ENCODE measurements at regions not wholly inside any gene's neighbourhood (a gene's known extent, or its start where the extent isn't known, plus 50 kb on each side); places are given as distances from the start of the nearest gene placed in this dataset.

GRCh38 chr1:79594121-79594698, 587.7 kb upstream of the ADGRL4 start:
- no peak for TF ChIP-seq CTCF (IDR thresholded peaks at IDR 0.05 in 4 of 5, conservative IDR thresholded peaks at IDR 0.05 in 1 of 5)
- no peak for TF ChIP-seq POLR2A (IDR thresholded peaks at IDR 0.05)
- ATAC-seq (no peak), DNase-seq (no peak)
- H3K9me3 ChIP-seq = no peaks in the 10 kb centered on the region
- in situ Hi-C loops (cut with MboI; ENCODE audit: low sequenced_read_pairs in 4 of 4) (no loop called here), intact Hi-C loops (cut with DNase I; ENCODE audit: low total_unique reads) (no loop called here)
- no peaks in the 10 kb centered on the region for H3K4me1 ChIP-seq
- H3K27ac ChIP-seq = no peak overlapping the region
- H3K36me3 ChIP-seq = no peaks in the 10 kb centered on the region
- no peak overlapping the region for H3K4me3 ChIP-seq
- H3K27me3 ChIP-seq = no peaks in the 10 kb centered on the region

- intact Hi-C loops (cut with DNase I; ENCODE audit: low total_unique reads) (no loop called here), in situ Hi-C loops (cut with MboI; ENCODE audit: low sequenced_read_pairs in 4 of 4) (no loop called here)
- no peaks in the 10 kb centered on the region for H3K27me3 ChIP-seq
- no peaks in the 10 kb centered on the region for H3K4me1 ChIP-seq
- ATAC-seq (no peak), DNase-seq (no peak)
- H3K27ac ChIP-seq = no peak overlapping the region
- no peaks in the 10 kb centered on the region for H3K36me3 ChIP-seq
- TF ChIP-seq CTCF (IDR thresholded peaks at IDR 0.05 in 4 of 5, conservative IDR thresholded peaks at IDR 0.05 in 1 of 5) (no peak), POLR2A (IDR thresholded peaks at IDR 0.05) (no peak)
- no peak overlapping the region for H3K4me3 ChIP-seq
- H3K9me3 ChIP-seq = no peaks in the 10 kb centered on the region
Measured at GRCh38 chr1:79592707-79593106, 586.2 kb upstream of the ADGRL4 start.

GRCh38 chr1:79588719-79589118, 582.2 kb upstream of the ADGRL4 start:
- Histone ChIP-seq H3K27me3 (no peaks in the 10 kb centered on the region), H3K4me3 (no peak overlapping the region), H3K36me3 (no peaks in the 10 kb centered on the region), H3K9me3 (no peaks in the 10 kb centered on the region), H3K27ac (no peak overlapping the region), H3K4me1 (no peaks in the 10 kb centered on the region)
- in situ Hi-C loops (cut with MboI; ENCODE audit: low sequenced_read_pairs in 4 of 4) (no loop called here), intact Hi-C loops (cut with DNase I; ENCODE audit: low total_unique reads) (no loop called here)
- no peak for ATAC-seq
- TF ChIP-seq CTCF (IDR thresholded peaks at IDR 0.05 in 4 of 5, conservative IDR thresholded peaks at IDR 0.05 in 1 of 5) (no peak), POLR2A (IDR thresholded peaks at IDR 0.05) (no peak)
- DNase-seq = no peak

GRCh38 chr1:79587229-79587628, 580.7 kb upstream of the ADGRL4 start:
- H3K9me3 ChIP-seq = no peaks in the 10 kb centered on the region
- intact Hi-C loops (cut with DNase I; ENCODE audit: low total_unique reads) (no loop called here), in situ Hi-C loops (cut with MboI; ENCODE audit: low sequenced_read_pairs in 4 of 4) (no loop called here)
- no peaks in the 10 kb centered on the region for H3K4me1 ChIP-seq
- DNase-seq (no peak), ATAC-seq (no peak)
- TF ChIP-seq CTCF (IDR thresholded peaks at IDR 0.05 in 4 of 5, conservative IDR thresholded peaks at IDR 0.05 in 1 of 5) (no peak), POLR2A (IDR thresholded peaks at IDR 0.05) (no peak)
- no peaks in the 10 kb centered on the region for H3K27me3 ChIP-seq
- no peak overlapping the region for H3K27ac ChIP-seq
- H3K4me3 ChIP-seq = no peak overlapping the region
- no peaks in the 10 kb centered on the region for H3K36me3 ChIP-seq

GRCh38 chr1:79585801-79586200, 579.3 kb upstream of the ADGRL4 start:
- H3K4me1 ChIP-seq = no peaks in the 10 kb centered on the region
- no peaks in the 10 kb centered on the region for H3K9me3 ChIP-seq
- no peaks in the 10 kb centered on the region for H3K36me3 ChIP-seq
- no peak for DNase-seq
- in situ Hi-C loops (cut with MboI; ENCODE audit: low sequenced_read_pairs in 4 of 4) (no loop called here), intact Hi-C loops (cut with DNase I; ENCODE audit: low total_unique reads) (no loop called here)
- no peak overlapping the region for H3K4me3 ChIP-seq
- ATAC-seq = no peak
- TF ChIP-seq POLR2A (IDR thresholded peaks at IDR 0.05) = no peak
- no peak for TF ChIP-seq CTCF (IDR thresholded peaks at IDR 0.05 in 4 of 5, conservative IDR thresholded peaks at IDR 0.05 in 1 of 5)
- H3K27ac ChIP-seq = no peak overlapping the region
- no peaks in the 10 kb centered on the region for H3K27me3 ChIP-seq
